SK-N-MC (cell line): ENCODE measurements at regions not wholly inside any gene's neighbourhood (a gene's known extent, or its start where the extent isn't known, plus 50 kb on each side); places are given as distances from the start of the nearest gene placed in this dataset.

Experiments used
- EZH2 ChIP-seq: fragments of 200-600 bp; sonication (generic); IDR thresholded peaks from one replicate; pipeline ENCODE4 v1.6.1; 2017; ENCODE audit warnings: antibody characterized with exemption
- FOXP2 ChIP-seq: optimal IDR thresholded peaks from 2 replicates; pipeline ENCODE3; 2011; ENCODE audit warnings: mild to moderate bottlenecking, moderate library complexity; ENCODE audit not compliant: insufficient read depth; ENCODE audit errors: extremely low read length, control extremely low read depth
- POLR2AphosphoS5 ChIP-seq: IDR thresholded peaks from 2 replicates; pipeline ENCODE4 v1.6.1; 2012; ENCODE audit warnings: mild to moderate bottlenecking, low read depth, low read length, borderline replicate concordance

- no peak for TF ChIP-seq EZH2
- no peak for TF ChIP-seq POLR2AphosphoS5
- TF ChIP-seq FOXP2 = no peak
Observed at GRCh38 chr7:35900651-35901050, 99.8 kb downstream of the SEPTIN7 start.
